ENCODE measurements at regions not wholly inside any gene's neighbourhood (a gene's known extent, or its start where the extent isn't known, plus 50 kb on each side); places are given as distances from the start of the nearest gene placed in this dataset.

DNA sequence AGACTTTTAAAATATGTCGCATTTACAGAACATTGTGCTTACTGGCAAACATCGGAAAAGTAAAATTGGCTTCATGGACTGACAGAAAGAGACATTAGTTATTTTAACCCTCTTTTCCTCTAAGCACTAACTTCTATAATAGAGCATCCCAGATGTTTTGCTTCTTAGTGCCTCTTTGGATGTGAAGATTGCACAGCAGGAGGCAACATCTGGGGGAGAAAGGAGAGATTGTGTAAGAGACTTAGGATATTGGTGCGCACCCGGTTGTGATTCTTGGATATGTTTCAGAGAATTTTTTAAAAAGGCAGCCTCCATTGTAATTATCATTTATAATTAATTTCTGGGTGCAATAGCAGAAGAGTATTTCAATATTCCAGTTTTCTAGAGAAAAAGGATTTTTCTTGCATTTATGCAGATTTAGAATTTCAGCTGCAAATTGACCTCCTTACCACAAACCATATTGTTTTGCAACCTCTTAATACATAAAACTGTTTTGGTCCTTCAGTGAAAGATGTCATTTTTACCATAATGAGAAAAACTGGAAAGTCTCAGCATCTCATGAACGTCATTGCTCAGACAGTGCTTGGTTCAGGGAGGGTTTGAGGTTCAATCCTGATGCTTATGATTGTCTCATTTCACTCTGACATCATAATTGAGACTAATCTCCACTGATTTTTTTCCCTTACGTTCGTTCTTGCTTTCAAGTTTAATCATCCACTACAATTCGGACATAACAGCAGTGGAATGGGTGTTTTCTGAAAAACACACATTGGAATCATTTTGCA lies 404.3 kb downstream of the ZNF521 start:
- TF ChIP-seq, protein P1, sequence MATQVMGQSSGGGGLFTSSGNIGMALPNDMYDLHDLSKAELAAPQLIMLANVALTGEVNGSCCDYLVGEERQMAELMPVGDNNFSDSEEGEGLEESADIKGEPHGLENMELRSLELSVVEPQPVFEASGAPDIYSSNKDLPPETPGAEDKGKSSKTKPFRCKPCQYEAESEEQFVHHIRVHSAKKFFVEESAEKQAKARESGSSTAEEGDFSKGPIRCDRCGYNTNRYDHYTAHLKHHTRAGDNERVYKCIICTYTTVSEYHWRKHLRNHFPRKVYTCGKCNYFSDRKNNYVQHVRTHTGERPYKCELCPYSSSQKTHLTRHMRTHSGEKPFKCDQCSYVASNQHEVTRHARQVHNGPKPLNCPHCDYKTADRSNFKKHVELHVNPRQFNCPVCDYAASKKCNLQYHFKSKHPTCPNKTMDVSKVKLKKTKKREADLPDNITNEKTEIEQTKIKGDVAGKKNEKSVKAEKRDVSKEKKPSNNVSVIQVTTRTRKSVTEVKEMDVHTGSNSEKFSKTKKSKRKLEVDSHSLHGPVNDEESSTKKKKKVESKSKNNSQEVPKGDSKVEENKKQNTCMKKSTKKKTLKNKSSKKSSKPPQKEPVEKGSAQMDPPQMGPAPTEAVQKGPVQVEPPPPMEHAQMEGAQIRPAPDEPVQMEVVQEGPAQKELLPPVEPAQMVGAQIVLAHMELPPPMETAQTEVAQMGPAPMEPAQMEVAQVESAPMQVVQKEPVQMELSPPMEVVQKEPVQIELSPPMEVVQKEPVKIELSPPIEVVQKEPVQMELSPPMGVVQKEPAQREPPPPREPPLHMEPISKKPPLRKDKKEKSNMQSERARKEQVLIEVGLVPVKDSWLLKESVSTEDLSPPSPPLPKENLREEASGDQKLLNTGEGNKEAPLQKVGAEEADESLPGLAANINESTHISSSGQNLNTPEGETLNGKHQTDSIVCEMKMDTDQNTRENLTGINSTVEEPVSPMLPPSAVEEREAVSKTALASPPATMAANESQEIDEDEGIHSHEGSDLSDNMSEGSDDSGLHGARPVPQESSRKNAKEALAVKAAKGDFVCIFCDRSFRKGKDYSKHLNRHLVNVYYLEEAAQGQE (IDR thresholded peaks at IDR 0.05; ENCODE audit: insufficient read depth in 1 of 2, low read depth in 2 of 2, low read length in 1 of 2): no peak
- TF ChIP-seq, protein P2, sequence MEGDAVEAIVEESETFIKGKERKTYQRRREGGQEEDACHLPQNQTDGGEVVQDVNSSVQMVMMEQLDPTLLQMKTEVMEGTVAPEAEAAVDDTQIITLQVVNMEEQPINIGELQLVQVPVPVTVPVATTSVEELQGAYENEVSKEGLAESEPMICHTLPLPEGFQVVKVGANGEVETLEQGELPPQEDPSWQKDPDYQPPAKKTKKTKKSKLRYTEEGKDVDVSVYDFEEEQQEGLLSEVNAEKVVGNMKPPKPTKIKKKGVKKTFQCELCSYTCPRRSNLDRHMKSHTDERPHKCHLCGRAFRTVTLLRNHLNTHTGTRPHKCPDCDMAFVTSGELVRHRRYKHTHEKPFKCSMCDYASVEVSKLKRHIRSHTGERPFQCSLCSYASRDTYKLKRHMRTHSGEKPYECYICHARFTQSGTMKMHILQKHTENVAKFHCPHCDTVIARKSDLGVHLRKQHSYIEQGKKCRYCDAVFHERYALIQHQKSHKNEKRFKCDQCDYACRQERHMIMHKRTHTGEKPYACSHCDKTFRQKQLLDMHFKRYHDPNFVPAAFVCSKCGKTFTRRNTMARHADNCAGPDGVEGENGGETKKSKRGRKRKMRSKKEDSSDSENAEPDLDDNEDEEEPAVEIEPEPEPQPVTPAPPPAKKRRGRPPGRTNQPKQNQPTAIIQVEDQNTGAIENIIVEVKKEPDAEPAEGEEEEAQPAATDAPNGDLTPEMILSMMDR (IDR thresholded peaks at IDR 0.05): no peak
- TF ChIP-seq POLR2AphosphoS5 (IDR thresholded peaks at IDR 0.05; ENCODE audit: low read depth, low read length) (no peak), SIN3A (IDR thresholded peaks at IDR 0.05; ENCODE audit: borderline replicate concordance, insufficient read depth, low read depth, low read length) (no peak), TCF7L2 (IDR thresholded peaks at IDR 0.05; ENCODE audit: low read depth, low read length) (no peak)
